Esophagus squamous epithelium (tissue), 4 donors: ENCODE measurements at regions not wholly inside any gene's neighbourhood (a gene's known extent, or its start where the extent isn't known, plus 50 kb on each side); places are given as distances from the start of the nearest gene placed in this dataset.

Source experiments
- POLR2A ChIP-seq, 4 donors: fragments of 450-650 bp; IDR thresholded peaks; one replicate each; pipeline ENCODE4 v1.6.1; 2017; ENCODE audit warnings: antibody characterized with exemption in 4 of 4, mild to moderate bottlenecking in 4 of 4, moderate library complexity in 3 of 4
- TF ChIP-seq, protein P1 (sequence below), 6 experiments: fragments of 450-650 bp in 4 of 6; fragments of 200-600 bp in 2 of 6; sonication (generic) in 2 of 6; IDR thresholded peaks; one replicate each; pipeline ENCODE4 v1.5.1; 2016 to 2019; ENCODE audit warnings: antibody characterized with exemption in 6 of 6, mild to moderate bottlenecking in 4 of 6, moderate library complexity in 4 of 6

DNA sequence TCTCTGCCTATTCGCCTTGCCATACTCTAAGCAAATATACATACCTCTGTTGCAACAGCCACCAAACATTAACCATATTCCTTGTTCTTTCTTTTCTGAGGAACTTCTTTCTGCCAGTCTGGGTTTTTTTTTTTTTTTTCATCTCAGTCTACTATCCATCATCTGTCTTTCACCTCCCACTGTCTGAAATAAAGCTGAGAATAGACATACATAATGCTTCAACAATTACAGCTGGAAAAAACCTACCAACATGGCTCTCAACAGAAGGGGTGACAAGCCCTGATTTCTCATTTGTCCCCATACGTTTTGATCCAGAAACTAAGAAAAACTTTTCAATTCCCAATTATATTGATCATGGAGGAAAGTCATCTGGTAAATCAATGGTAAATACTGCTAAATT is 728.8 kb upstream of the POU3F3 start:
- TF ChIP-seq, protein P1, sequence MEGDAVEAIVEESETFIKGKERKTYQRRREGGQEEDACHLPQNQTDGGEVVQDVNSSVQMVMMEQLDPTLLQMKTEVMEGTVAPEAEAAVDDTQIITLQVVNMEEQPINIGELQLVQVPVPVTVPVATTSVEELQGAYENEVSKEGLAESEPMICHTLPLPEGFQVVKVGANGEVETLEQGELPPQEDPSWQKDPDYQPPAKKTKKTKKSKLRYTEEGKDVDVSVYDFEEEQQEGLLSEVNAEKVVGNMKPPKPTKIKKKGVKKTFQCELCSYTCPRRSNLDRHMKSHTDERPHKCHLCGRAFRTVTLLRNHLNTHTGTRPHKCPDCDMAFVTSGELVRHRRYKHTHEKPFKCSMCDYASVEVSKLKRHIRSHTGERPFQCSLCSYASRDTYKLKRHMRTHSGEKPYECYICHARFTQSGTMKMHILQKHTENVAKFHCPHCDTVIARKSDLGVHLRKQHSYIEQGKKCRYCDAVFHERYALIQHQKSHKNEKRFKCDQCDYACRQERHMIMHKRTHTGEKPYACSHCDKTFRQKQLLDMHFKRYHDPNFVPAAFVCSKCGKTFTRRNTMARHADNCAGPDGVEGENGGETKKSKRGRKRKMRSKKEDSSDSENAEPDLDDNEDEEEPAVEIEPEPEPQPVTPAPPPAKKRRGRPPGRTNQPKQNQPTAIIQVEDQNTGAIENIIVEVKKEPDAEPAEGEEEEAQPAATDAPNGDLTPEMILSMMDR (IDR thresholded peaks at IDR 0.05), result no peak
- TF ChIP-seq POLR2A (IDR thresholded peaks at IDR 0.05), result no peak
